GM12878 (cell line): ENCODE measurements at regions not wholly inside any gene's neighbourhood (a gene's known extent, or its start where the extent isn't known, plus 50 kb on each side); places are given as distances from the start of the nearest gene placed in this dataset.

Experiments
- JUNB ChIP-seq: IDR thresholded peaks from 2 replicates; pipeline ENCODE4 v1.6.1; 2016; ENCODE audit warnings: antibody characterized with exemption, mild to moderate bottlenecking
- PRDM15 ChIP-seq: fragments of 450-650 bp; formaldehyde crosslinking; IDR thresholded peaks from 2 replicates; pipeline ENCODE4 v1.4.0; 2020; ENCODE audit warnings: mild to moderate bottlenecking, moderate library complexity

GRCh38 chr13:90121784-90122183, 1225.7 kb upstream of the MIR17HG start:
- no peak for TF ChIP-seq PRDM15 (CRISPR knock-in tag)
- TF ChIP-seq JUNB = no peak
